ENCODE measurements at regions not wholly inside any gene's neighbourhood (a gene's known extent, or its start where the extent isn't known, plus 50 kb on each side); places are given as distances from the start of the nearest gene placed in this dataset.

DNA sequence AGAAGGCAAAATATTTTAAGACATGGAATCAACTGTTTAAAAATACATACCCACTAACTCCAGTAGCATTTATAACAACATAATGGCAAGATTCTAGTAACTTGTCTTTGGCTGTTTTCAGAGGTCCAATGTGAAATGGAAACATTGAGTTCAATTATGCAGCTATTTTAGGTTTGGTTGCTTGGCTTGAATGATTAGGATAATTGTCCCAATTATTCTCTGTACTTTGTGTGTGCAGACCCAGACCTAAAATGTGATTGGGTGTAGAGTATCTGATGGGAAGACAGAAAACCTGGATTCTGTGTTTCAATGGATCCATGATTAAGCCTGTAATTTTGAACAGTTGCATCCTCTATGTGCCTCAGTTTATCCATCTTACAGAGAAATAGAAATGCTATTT is 392.7 kb upstream of the NFE2L3 start:
- DNase-seq, result no peak

DNA sequence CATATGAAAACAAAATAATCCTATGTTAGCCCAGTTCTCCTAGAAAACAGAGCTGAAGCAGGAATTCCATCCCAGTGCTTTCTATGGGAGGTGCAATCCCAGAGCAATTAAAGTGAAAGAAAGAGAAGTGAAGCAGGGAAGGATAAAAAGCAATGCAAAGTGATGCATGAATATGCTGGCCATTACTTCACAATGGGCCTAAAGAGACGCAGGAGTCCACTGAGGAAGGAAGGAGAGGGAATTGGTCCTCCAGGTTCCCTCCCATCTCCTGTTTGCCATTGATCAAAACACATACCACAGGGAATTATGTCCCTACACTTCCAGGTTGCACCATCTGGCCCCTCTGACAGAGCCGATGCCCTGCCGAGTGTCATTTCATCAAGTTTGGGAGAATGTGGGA is 392.2 kb upstream of the NFE2L3 start:
- DNase-seq, result no peak

- no peak for DNase-seq
Observed at GRCh38 chr7:25762511-25763462, 389.2 kb upstream of the NFE2L3 start.

- DNase-seq, result no peak
Observed at GRCh38 chr7:25763463-25763860, 388.5 kb upstream of the NFE2L3 start.

GRCh38 chr7:25765110-25765655 is 386.8 kb upstream of the NFE2L3 start:
- no peak for DNase-seq

- DNase-seq, result no peak
Observed at GRCh38 chr7:25770235-25770634, 381.8 kb upstream of the NFE2L3 start.

DNA sequence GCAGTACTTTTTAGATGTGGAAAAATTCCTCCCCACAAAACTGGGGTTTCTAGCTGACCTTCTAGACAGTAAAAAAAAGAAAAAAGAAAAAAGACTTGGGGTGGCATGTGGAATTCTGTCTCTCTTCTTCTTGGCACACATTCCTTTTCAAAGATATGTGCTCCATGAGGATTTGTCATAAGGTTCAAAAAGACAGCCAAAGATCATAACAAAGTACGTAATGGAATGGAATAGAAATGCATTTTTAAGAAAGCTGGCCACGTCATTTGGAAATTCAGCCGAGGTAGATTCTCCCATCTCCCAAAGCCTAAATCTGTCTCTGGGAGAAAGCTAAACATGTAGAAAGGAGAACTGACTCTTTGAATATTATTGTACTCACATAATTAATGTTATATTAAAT is 381.3 kb upstream of the NFE2L3 start:
- no peak for DNase-seq

GRCh38 chr7:25771491-25771890 is 380.5 kb upstream of the NFE2L3 start:
- no peak for DNase-seq

DNA sequence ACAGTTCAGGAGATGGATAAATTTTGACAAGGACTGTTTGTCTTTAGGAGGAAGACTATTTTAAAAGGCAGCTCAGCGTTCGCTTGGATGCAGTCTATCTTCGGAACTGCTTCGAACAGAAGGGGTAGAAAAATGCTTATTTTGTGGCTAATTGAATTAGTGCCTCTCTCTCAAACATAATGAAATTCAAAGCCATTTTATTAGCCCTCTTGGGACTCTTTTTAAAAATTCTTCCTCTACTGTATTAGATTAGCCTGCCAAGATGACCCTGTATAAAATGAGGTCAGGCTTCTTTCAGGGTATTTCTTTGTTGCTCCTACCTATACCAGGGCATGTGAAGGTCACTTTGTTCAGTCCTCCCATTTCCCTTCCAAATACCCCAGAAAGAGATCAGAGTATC is 379.2 kb upstream of the NFE2L3 start:
- DNase-seq, result no peak

- no peak for DNase-seq
Observed at GRCh38 chr7:25774675-25775074, 377.3 kb upstream of the NFE2L3 start.

- DNase-seq, result no peak
Observed at GRCh38 chr7:25775570-25775969, 376.4 kb upstream of the NFE2L3 start.

- no peak for DNase-seq
Observed at GRCh38 chr7:25775999-25776743, 375.8 kb upstream of the NFE2L3 start.

DNA sequence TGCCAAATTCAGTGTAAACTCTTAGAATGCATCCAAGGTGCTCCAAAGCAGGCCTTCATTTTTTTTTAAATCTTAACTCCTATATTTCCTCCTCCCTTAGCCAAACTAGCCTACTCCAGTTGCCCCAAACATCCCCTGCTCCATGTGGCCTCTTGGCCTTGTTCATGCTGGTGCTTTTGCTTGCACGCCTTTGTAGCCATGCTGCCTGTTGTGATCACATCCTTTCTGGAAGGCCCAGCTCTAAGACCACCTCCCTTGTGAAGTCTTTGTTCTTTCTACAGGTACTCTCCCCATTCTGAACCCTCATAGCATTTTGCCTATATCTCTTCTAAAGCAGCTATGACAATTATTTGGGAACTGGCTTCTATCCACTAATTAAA is 375.3 kb upstream of the NFE2L3 start:
- no peak for DNase-seq

DNA sequence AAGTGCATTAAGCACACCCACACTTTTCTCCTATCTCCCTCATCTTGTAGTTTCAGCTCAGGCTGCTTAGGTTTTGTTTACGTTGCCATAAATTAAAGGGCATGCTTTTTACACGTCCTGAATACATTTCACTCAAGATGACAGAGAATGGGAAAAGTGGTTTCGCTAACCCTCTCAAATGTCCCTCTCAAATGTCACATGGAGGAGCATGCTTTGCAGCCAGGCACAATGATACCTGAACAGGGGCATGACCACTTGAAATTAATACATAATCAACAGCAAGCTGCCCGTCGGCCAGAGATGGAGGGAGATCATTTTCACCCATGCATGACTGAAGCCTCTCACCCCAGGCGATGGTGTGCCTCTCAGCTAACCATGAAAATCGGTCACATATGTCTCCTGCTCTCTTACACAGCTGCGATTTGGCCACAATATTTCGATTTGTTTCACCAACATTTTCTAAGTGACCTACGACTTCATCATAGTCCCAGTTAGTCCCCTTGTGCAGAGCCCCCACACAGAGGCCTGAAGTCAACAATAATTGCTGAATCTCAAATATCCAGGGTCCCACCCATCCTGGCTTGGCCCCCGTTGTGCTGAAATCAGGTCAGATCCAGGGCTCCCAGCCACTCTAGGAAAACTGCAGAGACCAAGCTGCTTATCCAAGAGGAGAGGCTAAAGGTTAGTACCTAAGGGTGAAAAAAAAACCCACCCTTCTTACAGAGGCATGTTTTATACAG is 373.9 kb upstream of the NFE2L3 start:
- no peak for DNase-seq

- no peak for DNase-seq
Observed at GRCh38 chr7:25779002-25779546, 372.9 kb upstream of the NFE2L3 start.

DNA sequence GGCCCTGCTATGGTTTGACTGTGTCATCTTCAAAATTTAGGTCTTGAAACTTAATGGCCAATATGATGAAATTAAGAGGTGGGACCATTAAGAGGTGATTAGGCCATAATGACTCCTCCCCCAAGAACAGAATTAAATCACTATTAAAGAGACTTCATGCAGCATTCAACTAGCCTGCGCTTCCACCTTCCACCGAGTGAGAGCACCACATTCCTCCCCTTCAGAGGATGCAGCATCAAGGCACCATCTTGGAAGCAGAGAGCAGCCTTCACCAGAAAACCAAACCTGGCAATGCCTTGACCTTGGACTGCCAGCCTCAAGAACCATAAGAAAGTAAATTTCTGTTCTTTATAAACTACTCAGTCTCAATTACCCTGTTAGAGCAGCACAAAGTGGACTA is 371.1 kb upstream of the NFE2L3 start:
- DNase-seq, result no peak

GRCh38 chr7:25781704-25782103 is 370.3 kb upstream of the NFE2L3 start:
- DNase-seq, result no peak

DNA sequence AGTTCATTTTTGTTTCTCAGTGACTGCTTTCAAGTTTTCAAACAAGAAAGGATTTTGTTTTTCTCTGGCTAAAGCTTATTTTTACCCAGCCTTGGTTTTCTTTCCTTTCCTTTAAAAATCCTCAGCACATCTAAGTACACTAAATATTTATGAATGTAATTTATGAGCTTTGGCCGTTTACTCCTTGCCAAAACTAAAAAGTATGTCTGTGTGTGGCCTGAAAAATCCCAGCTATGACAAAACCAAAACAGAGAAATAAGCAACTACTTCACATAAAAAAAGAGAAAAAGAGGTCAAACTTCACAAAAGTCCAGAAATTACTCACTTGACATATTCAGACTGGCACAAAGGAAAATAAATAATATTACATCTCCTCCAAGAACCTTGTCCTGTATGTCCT is 365.1 kb upstream of the NFE2L3 start:
- DNase-seq, result no peak

DNA sequence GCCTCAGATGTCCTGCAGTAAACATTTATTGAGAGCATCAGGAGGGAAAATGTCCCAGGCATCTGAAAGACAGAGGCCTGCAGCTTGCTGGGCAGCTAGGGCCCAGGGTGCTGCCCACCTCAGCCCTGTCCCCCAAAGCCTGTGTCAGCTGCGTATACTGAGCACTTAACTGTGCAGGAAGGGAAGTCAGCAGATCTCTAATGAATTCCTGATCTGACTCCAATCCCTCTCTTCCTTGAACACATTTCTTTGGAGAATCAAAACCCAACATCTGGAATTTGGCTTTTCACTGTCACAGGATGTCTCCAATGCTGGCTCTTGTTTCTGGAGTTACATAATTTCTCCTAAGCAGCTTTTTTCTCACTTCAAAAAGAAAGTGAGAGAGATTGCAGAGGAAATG is 364.7 kb upstream of the NFE2L3 start:
- no peak for DNase-seq

GRCh38 chr7:25788371-25788770 is 363.6 kb upstream of the NFE2L3 start:
- no peak for DNase-seq

- no peak for DNase-seq
Observed at GRCh38 chr7:25788961-25789620, 362.9 kb upstream of the NFE2L3 start.
